ENCODE measurements at regions not wholly inside any gene's neighbourhood (a gene's known extent, or its start where the extent isn't known, plus 50 kb on each side); places are given as distances from the start of the nearest gene placed in this dataset.

- Mint-ChIP-seq H3K9me3 (ENCODE audit: unreplicated experiment) (no peaks in the 10 kb centered on the region), H3K27me3 (ENCODE audit: unreplicated experiment) (no peaks in the 10 kb centered on the region), H3K4me3 (ENCODE audit: unreplicated experiment) (no peak overlapping the region), H3K4me1 (ENCODE audit: unreplicated experiment) (peaks cover 8% of the 10 kb centered on the region), H3K36me3 (ENCODE audit: low read depth, unreplicated experiment) (no peaks in the 10 kb centered on the region), H3K27ac (ENCODE audit: unreplicated experiment) (no peak overlapping the region)
- DNase-seq (ENCODE audit: low spot score), result no peak
- TF ChIP-seq CTCF (IDR thresholded peaks at IDR 0.05; ENCODE audit: unreplicated experiment), result no peak
Measured at GRCh38 chr14:51548187-51548586, 103.5 kb upstream of the FRMD6 start.

- no peaks in the 10 kb centered on the region for H3K36me3 Mint-ChIP-seq (ENCODE audit: low read depth, unreplicated experiment)
- H3K9me3 Mint-ChIP-seq (ENCODE audit: unreplicated experiment), result no peaks in the 10 kb centered on the region
- H3K4me3 Mint-ChIP-seq (ENCODE audit: unreplicated experiment), result no peak overlapping the region
- H3K4me1 Mint-ChIP-seq (ENCODE audit: unreplicated experiment), result peaks cover 3% of the 10 kb centered on the region
- DNase-seq (ENCODE audit: low spot score), result no peak
- H3K27ac Mint-ChIP-seq (ENCODE audit: unreplicated experiment), result no peak overlapping the region
- TF ChIP-seq CTCF (IDR thresholded peaks at IDR 0.05; ENCODE audit: unreplicated experiment), result no peak
- no peaks in the 10 kb centered on the region for H3K27me3 Mint-ChIP-seq (ENCODE audit: unreplicated experiment)
Measured at GRCh38 chr14:51550636-51551035, 101.1 kb upstream of the FRMD6 start.

GRCh38 chr14:51552275-51552674 lies 99.4 kb upstream of the FRMD6 start:
- Mint-ChIP-seq H3K27me3 (ENCODE audit: unreplicated experiment) (no peaks in the 10 kb centered on the region), H3K4me1 (ENCODE audit: unreplicated experiment) (peaks cover 2% of the 10 kb centered on the region), H3K36me3 (ENCODE audit: low read depth, unreplicated experiment) (no peaks in the 10 kb centered on the region), H3K27ac (ENCODE audit: unreplicated experiment) (no peak overlapping the region), H3K4me3 (ENCODE audit: unreplicated experiment) (no peak overlapping the region), H3K9me3 (ENCODE audit: unreplicated experiment) (no peaks in the 10 kb centered on the region)
- peak; percentile 11 for DNase-seq (ENCODE audit: low spot score)
- no peak for TF ChIP-seq CTCF (IDR thresholded peaks at IDR 0.05; ENCODE audit: unreplicated experiment)

- Mint-ChIP-seq H3K4me3 (ENCODE audit: unreplicated experiment) (no peak overlapping the region), H3K9me3 (ENCODE audit: unreplicated experiment) (no peaks in the 10 kb centered on the region), H3K27me3 (ENCODE audit: unreplicated experiment) (no peaks in the 10 kb centered on the region), H3K27ac (ENCODE audit: unreplicated experiment) (no peak overlapping the region), H3K36me3 (ENCODE audit: low read depth, unreplicated experiment) (no peaks in the 10 kb centered on the region), H3K4me1 (ENCODE audit: unreplicated experiment) (peaks cover 2% of the 10 kb centered on the region)
- no peak for TF ChIP-seq CTCF (IDR thresholded peaks at IDR 0.05; ENCODE audit: unreplicated experiment)
- DNase-seq (ENCODE audit: low spot score), result no peak
Measured at GRCh38 chr14:51552768-51553404, 98.8 kb upstream of the FRMD6 start.

GRCh38 chr14:51554339-51554920 lies 97.3 kb upstream of the FRMD6 start:
- no peak for TF ChIP-seq CTCF (IDR thresholded peaks at IDR 0.05; ENCODE audit: unreplicated experiment)
- Mint-ChIP-seq H3K27me3 (ENCODE audit: unreplicated experiment) (no peaks in the 10 kb centered on the region), H3K36me3 (ENCODE audit: low read depth, unreplicated experiment) (no peaks in the 10 kb centered on the region), H3K9me3 (ENCODE audit: unreplicated experiment) (no peaks in the 10 kb centered on the region), H3K4me3 (ENCODE audit: unreplicated experiment) (no peak overlapping the region), H3K4me1 (ENCODE audit: unreplicated experiment) (peaks cover 2% of the 10 kb centered on the region), H3K27ac (ENCODE audit: unreplicated experiment) (no peak overlapping the region)
- DNase-seq (ENCODE audit: low spot score), result no peak

Measured in endothelial cell (in vitro differentiated cells).